ENCODE measurements at regions not wholly inside any gene's neighbourhood (a gene's known extent, or its start where the extent isn't known, plus 50 kb on each side); places are given as distances from the start of the nearest gene placed in this dataset.

DNA sequence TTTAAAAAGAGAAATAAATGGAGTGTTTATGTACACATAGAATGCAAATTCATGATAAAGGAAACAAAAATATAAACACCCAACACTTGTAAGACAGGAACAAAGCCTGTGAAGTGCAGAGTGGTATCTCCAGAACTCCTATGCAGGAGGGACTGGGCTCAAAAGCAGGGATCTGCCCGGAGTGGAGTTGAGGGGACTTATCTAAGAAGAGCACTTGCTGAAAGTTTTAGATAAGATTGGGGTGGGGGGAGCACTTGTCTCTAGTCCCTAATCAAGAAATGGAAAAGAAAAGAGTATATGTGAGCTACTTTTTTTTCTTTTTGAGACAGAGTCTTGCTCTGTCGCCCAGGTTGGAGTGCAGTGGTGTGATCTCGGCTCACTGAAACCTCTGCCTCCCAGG lies 840.4 kb downstream of the MAT2B start:
- TF ChIP-seq POLR2AphosphoS5 (IDR thresholded peaks at IDR 0.05; ENCODE audit: borderline replicate concordance, low read depth, low read length) (no peak), EZH2 (IDR thresholded peaks at IDR 0.05) (no peak), FOXP2 (optimal IDR thresholded peaks at IDR 0.05; ENCODE audit: control extremely low read depth, extremely low read length, insufficient read depth) (no peak)
